Liver (tissue), 8 donors: ENCODE measurements at regions not wholly inside any gene's neighbourhood (a gene's known extent, or its start where the extent isn't known, plus 50 kb on each side); places are given as distances from the start of the nearest gene placed in this dataset.

Experiments used
- DNase-seq: peaks from one replicate; pipeline ENCODE4 v3.0.0-alpha.2; 2017; ENCODE audit warnings: low spot score
- H3K27ac ChIP-seq, 2 donors: one replicate each; pipeline ENCODE4 v1.7.0; 2013; ENCODE audit warnings: inconsistent platforms in 2 of 2, low read length in 2 of 2, control low read depth in 1 of 2, low read depth in 1 of 2, mild to moderate bottlenecking in 1 of 2
- H3K27me3 ChIP-seq, 4 donors: one replicate each; pipeline versions ENCODE4 v1.6.1 to v1.7.0; 2013; ENCODE audit warnings: low read length in 3 of 4, inconsistent platforms in 1 of 4, mild to moderate bottlenecking in 1 of 4, moderate library complexity in 1 of 4; ENCODE audit not compliant: control insufficient read depth in 4 of 4, insufficient read depth in 4 of 4
- H3K36me3 ChIP-seq, 4 donors: one replicate each; pipeline versions ENCODE4 v1.6.1 to v1.7.0; 2013; ENCODE audit warnings: low read length in 3 of 4, mild to moderate bottlenecking in 3 of 4, low read depth in 1 of 4, moderate library complexity in 1 of 4; ENCODE audit not compliant: control insufficient read depth in 4 of 4, insufficient read depth in 3 of 4
- H3K4me1 ChIP-seq, 4 donors: one replicate each; pipeline versions ENCODE4 v1.6.1 to v1.7.0; 2013; ENCODE audit warnings: low read length in 3 of 4, mild to moderate bottlenecking in 3 of 4, moderate library complexity in 1 of 4; ENCODE audit not compliant: control insufficient read depth in 4 of 4, insufficient read depth in 4 of 4
- H3K4me3 ChIP-seq, 3 donors: one replicate each; pipeline versions ENCODE4 v1.6.1 to v1.7.0; 2013; ENCODE audit warnings: low read length in 3 of 3, control low read depth in 1 of 3, low read depth in 1 of 3, mild to moderate bottlenecking in 1 of 3
- H3K9ac ChIP-seq, 2 donors: one replicate each; pipeline ENCODE4 v1.7.0; 2013; ENCODE audit warnings: low read length in 2 of 2, mild to moderate bottlenecking in 2 of 2, moderate library complexity in 2 of 2, control low read depth in 1 of 2, low read depth in 1 of 2
- H3K9me3 ChIP-seq, 4 donors: one replicate each; pipeline versions ENCODE4 v1.6.1 to v1.7.0; 2013; ENCODE audit warnings: low read length in 3 of 4; ENCODE audit not compliant: control insufficient read depth in 4 of 4
- EGR1 ChIP-seq, 2 donors: IDR thresholded peaks; 2 replicates each; pipeline ENCODE4 v1.6.1; 2016 to 2018; ENCODE audit warnings: antibody characterized with exemption in 2 of 2, low read depth in 2 of 2
- FOXA1 ChIP-seq: IDR thresholded peaks from 2 replicates; pipeline ENCODE4 v1.6.1; 2016; ENCODE audit warnings: antibody characterized with exemption
- FOXA2 ChIP-seq: IDR thresholded peaks from 2 replicates; pipeline ENCODE4 v1.6.1; 2016; ENCODE audit warnings: antibody characterized with exemption
- HNF4A ChIP-seq, 2 donors: conservative IDR thresholded peaks; 2 replicates each; pipeline ENCODE4 v1.6.1; 2016; ENCODE audit warnings: antibody characterized with exemption in 2 of 2, mild to moderate bottlenecking in 2 of 2
- HNF4G ChIP-seq: IDR thresholded peaks from 2 replicates; pipeline ENCODE4 v1.6.1; 2016; ENCODE audit warnings: antibody characterized with exemption
- JUND ChIP-seq, 2 donors: IDR thresholded peaks; 2 replicates each; pipeline ENCODE4 v1.6.1; 2016; ENCODE audit warnings: antibody characterized with exemption in 2 of 2
- NR2F2 ChIP-seq: IDR thresholded peaks from 2 replicates; pipeline ENCODE4 v1.6.1; 2016; ENCODE audit warnings: antibody characterized with exemption
- RAD21 ChIP-seq, 2 donors: IDR thresholded peaks; 2 replicates each; pipeline ENCODE4 v1.6.1; 2016; ENCODE audit warnings: antibody characterized with exemption in 2 of 2, mild to moderate bottlenecking in 2 of 2
- SP1 ChIP-seq: IDR thresholded peaks from 2 replicates; pipeline ENCODE4 v1.6.1; 2018; ENCODE audit warnings: antibody characterized with exemption, mild to moderate bottlenecking
- whole genome bisulfite sequencing: extraction: QIAGEN DNeasy Blood & Tissue Kit; methylation state at CpG from one replicate; pipeline ENCODE4 v1.1.7; 2013; 5-methylcytosine and 5-hydroxymethylcytosine counted together
- TF ChIP-seq, protein P1 (sequence below): fragments of 150-350 bp; IDR thresholded peaks from 2 replicates; pipeline ENCODE4 v1.5.1; 2017; ENCODE audit warnings: improper control_type of control experiment, low read depth, low read length; ENCODE audit not compliant: missing input control
- TF ChIP-seq, protein P2 (sequence below): IDR thresholded peaks from 2 replicates; pipeline ENCODE4 v1.6.1; 2016; ENCODE audit warnings: antibody characterized with exemption, mild to moderate bottlenecking
- TF ChIP-seq, protein P3 (sequence below): IDR thresholded peaks from 2 replicates; pipeline ENCODE4 v1.6.1; 2016; ENCODE audit warnings: antibody characterized with exemption
- TF ChIP-seq, protein P4 (sequence below): IDR thresholded peaks from 2 replicates; pipeline ENCODE4 v1.6.1; 2016; ENCODE audit warnings: antibody characterized with exemption
- TF ChIP-seq, protein P5 (sequence below): IDR thresholded peaks from 2 replicates; pipeline ENCODE4 v1.6.1; 2016; ENCODE audit warnings: antibody characterized with exemption
- donor health status: healthy.
- donor health status: healthy.
- donor health status: healthy.
- donor health status: healthy.
- donor health status: healthy.

DNA sequence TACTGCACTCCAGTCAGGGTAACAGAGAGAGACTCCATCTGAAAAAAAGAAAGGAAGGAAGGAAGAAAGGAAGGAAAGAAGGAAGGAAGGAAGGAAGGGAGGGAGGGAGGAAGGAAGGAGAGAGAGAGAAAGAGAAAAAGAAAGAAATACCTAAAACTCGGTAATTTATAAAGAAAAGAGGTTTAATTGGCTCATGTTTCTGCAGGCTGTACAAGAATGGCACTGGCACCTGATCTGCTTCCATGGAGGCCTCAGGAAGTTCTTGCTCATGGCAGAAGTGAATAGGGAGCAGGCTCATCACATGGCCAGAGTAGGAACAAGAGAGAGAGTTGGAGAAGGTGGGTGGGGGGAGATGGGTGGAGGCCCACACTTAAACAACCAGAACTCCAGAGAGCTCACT lies 215.2 kb upstream of the IRX3 start:
- Histone ChIP-seq H3K9ac (no peak overlapping the region), H3K27ac (no peak overlapping the region), H3K27me3 (no peaks in the 10 kb centered on the region), H3K4me1 (peaks cover 0 to 4% (median 2%) of the 10 kb centered on the region in 4 donors), H3K36me3 (no peaks in the 10 kb centered on the region), H3K9me3 (peaks cover 0 to 2% (median under 1%) of the 10 kb centered on the region in 4 donors), H3K4me3 (no peak overlapping the region)
- TF ChIP-seq, protein P1, sequence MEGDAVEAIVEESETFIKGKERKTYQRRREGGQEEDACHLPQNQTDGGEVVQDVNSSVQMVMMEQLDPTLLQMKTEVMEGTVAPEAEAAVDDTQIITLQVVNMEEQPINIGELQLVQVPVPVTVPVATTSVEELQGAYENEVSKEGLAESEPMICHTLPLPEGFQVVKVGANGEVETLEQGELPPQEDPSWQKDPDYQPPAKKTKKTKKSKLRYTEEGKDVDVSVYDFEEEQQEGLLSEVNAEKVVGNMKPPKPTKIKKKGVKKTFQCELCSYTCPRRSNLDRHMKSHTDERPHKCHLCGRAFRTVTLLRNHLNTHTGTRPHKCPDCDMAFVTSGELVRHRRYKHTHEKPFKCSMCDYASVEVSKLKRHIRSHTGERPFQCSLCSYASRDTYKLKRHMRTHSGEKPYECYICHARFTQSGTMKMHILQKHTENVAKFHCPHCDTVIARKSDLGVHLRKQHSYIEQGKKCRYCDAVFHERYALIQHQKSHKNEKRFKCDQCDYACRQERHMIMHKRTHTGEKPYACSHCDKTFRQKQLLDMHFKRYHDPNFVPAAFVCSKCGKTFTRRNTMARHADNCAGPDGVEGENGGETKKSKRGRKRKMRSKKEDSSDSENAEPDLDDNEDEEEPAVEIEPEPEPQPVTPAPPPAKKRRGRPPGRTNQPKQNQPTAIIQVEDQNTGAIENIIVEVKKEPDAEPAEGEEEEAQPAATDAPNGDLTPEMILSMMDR: no peak
- TF ChIP-seq HNF4G (no peak), FOXA2 (no peak)
- TF ChIP-seq, protein P2, sequence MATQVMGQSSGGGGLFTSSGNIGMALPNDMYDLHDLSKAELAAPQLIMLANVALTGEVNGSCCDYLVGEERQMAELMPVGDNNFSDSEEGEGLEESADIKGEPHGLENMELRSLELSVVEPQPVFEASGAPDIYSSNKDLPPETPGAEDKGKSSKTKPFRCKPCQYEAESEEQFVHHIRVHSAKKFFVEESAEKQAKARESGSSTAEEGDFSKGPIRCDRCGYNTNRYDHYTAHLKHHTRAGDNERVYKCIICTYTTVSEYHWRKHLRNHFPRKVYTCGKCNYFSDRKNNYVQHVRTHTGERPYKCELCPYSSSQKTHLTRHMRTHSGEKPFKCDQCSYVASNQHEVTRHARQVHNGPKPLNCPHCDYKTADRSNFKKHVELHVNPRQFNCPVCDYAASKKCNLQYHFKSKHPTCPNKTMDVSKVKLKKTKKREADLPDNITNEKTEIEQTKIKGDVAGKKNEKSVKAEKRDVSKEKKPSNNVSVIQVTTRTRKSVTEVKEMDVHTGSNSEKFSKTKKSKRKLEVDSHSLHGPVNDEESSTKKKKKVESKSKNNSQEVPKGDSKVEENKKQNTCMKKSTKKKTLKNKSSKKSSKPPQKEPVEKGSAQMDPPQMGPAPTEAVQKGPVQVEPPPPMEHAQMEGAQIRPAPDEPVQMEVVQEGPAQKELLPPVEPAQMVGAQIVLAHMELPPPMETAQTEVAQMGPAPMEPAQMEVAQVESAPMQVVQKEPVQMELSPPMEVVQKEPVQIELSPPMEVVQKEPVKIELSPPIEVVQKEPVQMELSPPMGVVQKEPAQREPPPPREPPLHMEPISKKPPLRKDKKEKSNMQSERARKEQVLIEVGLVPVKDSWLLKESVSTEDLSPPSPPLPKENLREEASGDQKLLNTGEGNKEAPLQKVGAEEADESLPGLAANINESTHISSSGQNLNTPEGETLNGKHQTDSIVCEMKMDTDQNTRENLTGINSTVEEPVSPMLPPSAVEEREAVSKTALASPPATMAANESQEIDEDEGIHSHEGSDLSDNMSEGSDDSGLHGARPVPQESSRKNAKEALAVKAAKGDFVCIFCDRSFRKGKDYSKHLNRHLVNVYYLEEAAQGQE: no peak
- DNase-seq: no peak
- WGBS: 95% methylated on average over 1 of the region's 1 CpG

DNA sequence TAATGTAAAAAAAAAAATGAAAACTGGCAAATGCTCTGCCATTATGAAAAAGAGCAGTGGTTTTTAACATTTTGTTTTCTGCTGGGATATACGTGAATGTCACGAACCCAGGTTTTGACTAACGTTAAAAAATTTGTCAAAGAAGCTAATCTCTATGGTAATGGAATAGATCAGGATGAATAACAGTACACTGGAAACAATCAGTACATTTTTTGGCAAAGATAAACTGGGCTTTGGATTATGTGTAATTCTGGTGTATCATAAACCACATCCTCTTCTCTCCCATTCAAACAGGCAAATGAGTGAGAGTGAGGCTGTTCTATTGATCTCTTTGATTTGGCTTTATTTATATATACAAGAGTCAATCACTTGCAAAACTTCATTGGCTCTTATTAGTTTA lies 207.0 kb upstream of the IRX3 start:
- no peak for TF ChIP-seq HNF4A (conservative IDR thresholded peaks at IDR 0.05)
- no peak for TF ChIP-seq SP1
- H3K9me3 ChIP-seq: peaks cover 0 to 2% (median 0%) of the 10 kb centered on the region in 4 donors
- no peak for DNase-seq
- H3K27ac ChIP-seq: no peak overlapping the region
- no peaks in the 10 kb centered on the region for H3K27me3 ChIP-seq
- H3K4me1 ChIP-seq: no peaks in the 10 kb centered on the region
- H3K4me3 ChIP-seq: no peak overlapping the region
- H3K9ac ChIP-seq: no peak overlapping the region
- WGBS: 91% methylated on average over 3 of the region's 3 CpGs
- no peaks in the 10 kb centered on the region for H3K36me3 ChIP-seq

DNA sequence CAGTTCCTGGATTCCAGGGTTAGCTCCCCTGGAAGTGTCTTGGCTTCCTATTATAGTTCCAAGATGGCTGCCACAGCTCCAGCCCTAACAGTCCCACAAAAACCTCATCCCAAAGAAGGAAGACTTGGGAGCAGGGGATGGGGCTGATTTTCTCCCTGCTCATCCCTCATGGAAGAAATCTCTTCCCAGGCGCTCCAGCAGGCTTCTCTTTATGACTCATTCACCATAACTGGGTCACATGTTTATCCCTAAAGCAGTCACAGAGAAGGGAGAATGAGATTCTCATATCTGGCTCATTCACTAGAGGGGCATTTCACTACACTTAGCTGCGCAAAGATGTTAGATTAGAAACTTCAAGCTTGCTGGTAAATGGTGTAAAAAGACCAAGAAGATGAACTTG lies 206.5 kb upstream of the IRX3 start:
- no peaks in the 10 kb centered on the region for H3K4me1 ChIP-seq
- H3K9ac ChIP-seq: no peak overlapping the region
- TF ChIP-seq HNF4G (no peak), FOXA2 (no peak), FOXA1 (no peak), JUND (IDR thresholded peaks at IDR 0.05) (no peak), NR2F2 (no peak), EGR1 (IDR thresholded peaks at IDR 0.05; ENCODE audit: low read depth in 2 of 2) (no peak), RAD21 (IDR thresholded peaks at IDR 0.05) (no peak)
- TF ChIP-seq, protein P3, sequence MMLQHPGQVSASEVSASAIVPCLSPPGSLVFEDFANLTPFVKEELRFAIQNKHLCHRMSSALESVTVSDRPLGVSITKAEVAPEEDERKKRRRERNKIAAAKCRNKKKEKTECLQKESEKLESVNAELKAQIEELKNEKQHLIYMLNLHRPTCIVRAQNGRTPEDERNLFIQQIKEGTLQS: no peak
- TF ChIP-seq, protein P1: no peak
- TF ChIP-seq, protein P4, sequence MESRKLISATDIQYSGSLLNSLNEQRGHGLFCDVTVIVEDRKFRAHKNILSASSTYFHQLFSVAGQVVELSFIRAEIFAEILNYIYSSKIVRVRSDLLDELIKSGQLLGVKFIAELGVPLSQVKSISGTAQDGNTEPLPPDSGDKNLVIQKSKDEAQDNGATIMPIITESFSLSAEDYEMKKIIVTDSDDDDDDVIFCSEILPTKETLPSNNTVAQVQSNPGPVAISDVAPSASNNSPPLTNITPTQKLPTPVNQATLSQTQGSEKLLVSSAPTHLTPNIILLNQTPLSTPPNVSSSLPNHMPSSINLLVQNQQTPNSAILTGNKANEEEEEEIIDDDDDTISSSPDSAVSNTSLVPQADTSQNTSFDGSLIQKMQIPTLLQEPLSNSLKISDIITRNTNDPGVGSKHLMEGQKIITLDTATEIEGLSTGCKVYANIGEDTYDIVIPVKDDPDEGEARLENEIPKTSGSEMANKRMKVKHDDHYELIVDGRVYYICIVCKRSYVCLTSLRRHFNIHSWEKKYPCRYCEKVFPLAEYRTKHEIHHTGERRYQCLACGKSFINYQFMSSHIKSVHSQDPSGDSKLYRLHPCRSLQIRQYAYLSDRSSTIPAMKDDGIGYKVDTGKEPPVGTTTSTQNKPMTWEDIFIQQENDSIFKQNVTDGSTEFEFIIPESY: no peak
- TF ChIP-seq, protein P5, sequence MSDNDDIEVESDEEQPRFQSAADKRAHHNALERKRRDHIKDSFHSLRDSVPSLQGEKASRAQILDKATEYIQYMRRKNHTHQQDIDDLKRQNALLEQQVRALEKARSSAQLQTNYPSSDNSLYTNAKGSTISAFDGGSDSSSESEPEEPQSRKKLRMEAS: no peak
- no peaks in the 10 kb centered on the region for H3K27me3 ChIP-seq
- no peak for DNase-seq
- H3K27ac ChIP-seq: no peak overlapping the region
- H3K9me3 ChIP-seq: no peaks in the 10 kb centered on the region
- 90% methylated on average over 2 of the region's 2 CpGs for WGBS
- no peak overlapping the region for H3K4me3 ChIP-seq
- H3K36me3 ChIP-seq: no peaks in the 10 kb centered on the region
